NCI-H82 (cell line): ENCODE measurements at regions not wholly inside any gene's neighbourhood (a gene's known extent, or its start where the extent isn't known, plus 50 kb on each side); places are given as distances from the start of the nearest gene placed in this dataset.
"Not testable (repeated sequence)": the region's sequence is repeated elsewhere in the genome, so short reads cannot be mapped to it uniquely, and the experiment has no call there.

ENCODE experiments used
- DNase-seq: peaks from one replicate; lab custom pipeline; 2025; lab: John Stamatoyannopoulos, UW

GRCh38 chr10:34058845-34059614 is 724.6 kb upstream of the NRP1 start:
- DNase-seq: no peak

- DNase-seq: not testable (repeated sequence)
Measured at GRCh38 chr10:34055410-34055985, 721.0 kb upstream of the NRP1 start.

- DNase-seq: no peak
Measured at GRCh38 chr10:34049887-34050286, 715.4 kb upstream of the NRP1 start.

- DNase-seq: no peak
Measured at GRCh38 chr10:34049469-34049868, 715.0 kb upstream of the NRP1 start.

GRCh38 chr10:34047389-34047788 is 712.9 kb upstream of the NRP1 start:
- DNase-seq: no peak

GRCh38 chr10:34046506-34047034 is 712.1 kb upstream of the NRP1 start:
- DNase-seq: peak; percentile 91

- DNase-seq: no peak
Measured at GRCh38 chr10:34045571-34046190, 711.2 kb upstream of the NRP1 start.

GRCh38 chr10:34041871-34042270 is 707.4 kb upstream of the NRP1 start:
- no peak for DNase-seq

GRCh38 chr10:34037499-34037898 is 703.0 kb upstream of the NRP1 start:
- DNase-seq: no peak

- DNase-seq: not testable (repeated sequence)
Measured at GRCh38 chr10:34035241-34035790, 700.8 kb upstream of the NRP1 start.

- DNase-seq: no peak
Measured at GRCh38 chr10:34033078-34033477, 698.6 kb upstream of the NRP1 start.

- no peak for DNase-seq
Measured at GRCh38 chr10:34032564-34032963, 698.1 kb upstream of the NRP1 start.

GRCh38 chr10:34031400-34031799 is 696.9 kb upstream of the NRP1 start:
- peak; percentile 11 for DNase-seq

GRCh38 chr10:34029455-34029854 is 695.0 kb upstream of the NRP1 start:
- no peak for DNase-seq

GRCh38 chr10:34028936-34029335 is 694.5 kb upstream of the NRP1 start:
- no peak for DNase-seq

- DNase-seq: peak; percentile 89
Measured at GRCh38 chr10:34024693-34025425, 690.4 kb upstream of the NRP1 start.

- no peak for DNase-seq
Measured at GRCh38 chr10:34024282-34024681, 689.8 kb upstream of the NRP1 start.

GRCh38 chr10:34022195-34022594 is 687.7 kb upstream of the NRP1 start:
- DNase-seq: no peak

GRCh38 chr10:34018784-34019183 is 684.3 kb upstream of the NRP1 start:
- no peak for DNase-seq

GRCh38 chr10:34018129-34018528 is 683.7 kb upstream of the NRP1 start:
- DNase-seq: no peak

- DNase-seq: peak; percentile 28
Measured at GRCh38 chr10:34017281-34017680, 682.8 kb upstream of the NRP1 start.

- no peak for DNase-seq
Measured at GRCh38 chr10:34016576-34016975, 682.1 kb upstream of the NRP1 start.
